ENCODE measurements at regions not wholly inside any gene's neighbourhood (a gene's known extent, or its start where the extent isn't known, plus 50 kb on each side); places are given as distances from the start of the nearest gene placed in this dataset.

DNA sequence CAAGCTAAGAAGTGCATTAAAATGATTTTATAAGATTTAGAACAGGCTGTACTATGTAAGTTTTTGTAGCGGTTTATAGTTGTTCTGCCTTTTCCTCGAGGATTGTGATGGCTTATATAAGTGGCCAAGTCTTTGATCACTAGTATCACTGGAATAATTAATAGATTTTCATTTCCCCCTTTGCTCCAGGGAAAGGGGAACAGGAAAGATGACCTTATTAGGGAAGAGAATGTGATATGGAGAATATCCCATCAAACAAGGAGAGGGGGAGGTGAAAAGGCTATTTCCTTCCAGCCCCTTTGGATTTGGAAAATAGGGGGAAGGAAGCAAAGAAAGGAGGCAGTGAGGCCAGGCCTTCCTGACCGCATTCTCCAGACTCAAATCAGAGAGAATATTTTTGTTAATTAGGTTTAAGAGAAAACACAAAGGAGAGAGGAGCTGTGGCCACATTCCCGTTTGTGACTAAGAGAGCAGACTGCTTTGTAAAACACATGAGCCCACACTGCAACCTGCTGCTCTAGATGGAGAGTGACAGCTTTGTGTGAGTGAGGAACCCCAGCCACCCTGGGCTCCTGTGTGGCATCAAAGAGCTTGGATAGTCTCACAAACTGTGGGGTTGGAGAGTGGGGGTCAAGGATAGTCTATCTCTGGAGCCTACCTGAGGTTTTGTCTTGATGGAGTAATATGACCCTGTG lies 359.5 kb downstream of the DTWD2 start:
- intact Hi-C loops (cut with DNase I) = no loop called here
- no peaks in the 10 kb centered on the region for H3K36me3 ChIP-seq (ENCODE audit: control insufficient read depth in 1 of 2, insufficient read depth in 2 of 2, low read length in 1 of 2)
- no peaks in the 10 kb centered on the region for H3K9me3 ChIP-seq (ENCODE audit: control insufficient read depth, low read length)
- H3K27ac ChIP-seq (ENCODE audit: low read depth in 1 of 2, low read length in 2 of 2) = no peak overlapping the region
- no peaks in the 10 kb centered on the region for H3K4me1 ChIP-seq (ENCODE audit: control insufficient read depth in 1 of 2, insufficient read depth in 2 of 2, low read length in 2 of 2)
- no peaks in the 10 kb centered on the region for H3K27me3 ChIP-seq (ENCODE audit: control insufficient read depth in 1 of 2, insufficient read depth in 2 of 2, low read length in 1 of 2)
- ATAC-seq (ENCODE audit: low FRiP score) (no peak), DNase-seq (no peak)
- no peak overlapping the region for H3K4me3 ChIP-seq (ENCODE audit: low read length in 2 of 2)
- WGBS, 2 donors = 55% methylated on average over 4 of the region's 4 CpGs

DNA sequence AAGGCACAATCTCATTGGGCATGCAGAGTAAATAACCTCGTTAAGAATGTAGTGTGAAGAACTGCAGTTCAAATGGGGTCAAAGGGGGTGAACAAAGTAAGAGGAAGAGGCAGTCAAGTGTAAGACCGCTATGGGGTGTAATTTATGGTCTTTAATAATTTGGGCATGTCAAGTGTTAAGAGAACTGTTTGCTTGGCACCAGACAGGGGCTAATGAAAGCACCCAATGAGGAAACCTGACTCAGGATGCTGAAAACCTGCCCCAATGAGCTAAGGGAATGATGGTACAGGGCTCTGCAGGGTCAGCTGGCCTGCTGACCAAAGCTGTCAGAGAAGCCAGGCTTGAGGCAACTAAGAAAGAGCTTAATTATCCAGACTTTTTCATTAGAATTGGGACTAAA lies 368.1 kb downstream of the DTWD2 start:
- Histone ChIP-seq H3K36me3 (ENCODE audit: control insufficient read depth in 1 of 2, insufficient read depth in 2 of 2, low read length in 1 of 2) (no peaks in the 10 kb centered on the region), H3K27ac (ENCODE audit: low read depth in 1 of 2, low read length in 2 of 2) (no peak overlapping the region), H3K27me3 (ENCODE audit: control insufficient read depth in 1 of 2, insufficient read depth in 2 of 2, low read length in 1 of 2) (no peaks in the 10 kb centered on the region), H3K4me3 (ENCODE audit: low read length in 2 of 2) (no peak overlapping the region), H3K4me1 (ENCODE audit: control insufficient read depth in 1 of 2, insufficient read depth in 2 of 2, low read length in 2 of 2) (peaks cover 0 to 5% of the 10 kb centered on the region in 2 donors), H3K9me3 (ENCODE audit: control insufficient read depth, low read length) (no peaks in the 10 kb centered on the region)
- WGBS, 2 donors = 54 to 69% methylated on average over 2 of the region's 2 CpGs
- DNase-seq = no peak
- intact Hi-C loops (cut with DNase I) = no loop called here
- ATAC-seq (ENCODE audit: low FRiP score) = no peak

DNA sequence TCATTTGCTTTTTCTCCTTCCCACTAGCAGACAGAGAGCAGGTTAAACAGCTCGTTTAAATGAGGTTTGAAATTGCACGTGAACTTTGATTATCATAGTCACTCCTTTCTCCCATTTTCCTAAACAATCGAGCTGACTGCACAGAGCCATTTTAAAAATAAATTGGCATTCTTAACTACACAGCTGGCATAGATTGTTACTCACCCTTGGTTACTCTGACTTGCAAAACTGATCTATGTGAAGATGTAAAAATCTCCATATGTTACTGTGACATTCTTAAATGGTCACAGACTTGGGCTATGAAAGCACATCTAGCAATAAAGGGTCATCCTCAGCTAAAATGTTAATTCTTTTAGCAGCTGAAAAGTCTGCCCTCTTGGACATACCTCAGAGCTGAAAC lies 368.5 kb downstream of the DTWD2 start:
- Histone ChIP-seq H3K27me3 (ENCODE audit: control insufficient read depth in 1 of 2, insufficient read depth in 2 of 2, low read length in 1 of 2) (no peaks in the 10 kb centered on the region), H3K9me3 (ENCODE audit: control insufficient read depth, low read length) (no peaks in the 10 kb centered on the region), H3K27ac (ENCODE audit: low read depth in 1 of 2, low read length in 2 of 2) (no peak overlapping the region), H3K4me3 (ENCODE audit: low read length in 2 of 2) (no peak overlapping the region), H3K36me3 (ENCODE audit: control insufficient read depth in 1 of 2, insufficient read depth in 2 of 2, low read length in 1 of 2) (no peaks in the 10 kb centered on the region), H3K4me1 (ENCODE audit: control insufficient read depth in 1 of 2, insufficient read depth in 2 of 2, low read length in 2 of 2) (peaks cover 0 to 5% of the 10 kb centered on the region in 2 donors)
- WGBS, 2 donors = 61 to 68% methylated on average over 3 of the region's 3 CpGs
- intact Hi-C loops (cut with DNase I) = no loop called here
- DNase-seq (no peak), ATAC-seq (ENCODE audit: low FRiP score) (no peak)

DNA sequence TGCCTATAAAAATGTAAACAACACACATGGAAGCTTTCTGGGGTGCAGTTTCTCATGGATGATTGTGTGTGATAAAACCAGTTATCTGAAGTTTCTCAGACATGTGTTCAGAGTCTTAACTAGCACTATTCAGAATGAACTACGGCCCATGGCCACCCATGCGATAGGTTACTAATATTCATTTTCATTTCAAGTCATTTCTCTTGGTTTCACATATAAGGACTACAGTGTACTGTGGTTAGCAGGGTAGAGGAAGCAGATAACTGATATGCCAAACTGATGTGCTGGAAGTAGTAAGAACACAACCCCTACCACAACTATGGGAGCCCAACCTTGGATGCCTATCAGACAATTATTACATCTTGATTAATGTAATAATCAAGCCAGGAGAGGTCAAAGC lies 372.1 kb downstream of the DTWD2 start:
- Histone ChIP-seq H3K4me1 (ENCODE audit: control insufficient read depth in 1 of 2, insufficient read depth in 2 of 2, low read length in 2 of 2) (peaks cover 0 to 5% of the 10 kb centered on the region in 2 donors), H3K4me3 (ENCODE audit: low read length in 2 of 2) (no peak overlapping the region), H3K9me3 (ENCODE audit: control insufficient read depth, low read length) (no peaks in the 10 kb centered on the region), H3K27me3 (ENCODE audit: control insufficient read depth in 1 of 2, insufficient read depth in 2 of 2, low read length in 1 of 2) (no peaks in the 10 kb centered on the region), H3K36me3 (ENCODE audit: control insufficient read depth in 1 of 2, insufficient read depth in 2 of 2, low read length in 1 of 2) (no peaks in the 10 kb centered on the region), H3K27ac (ENCODE audit: low read depth in 1 of 2, low read length in 2 of 2) (no peak overlapping the region)
- DNase-seq (no peak), ATAC-seq (ENCODE audit: low FRiP score) (no peak)
- intact Hi-C loops (cut with DNase I) = no loop called here
- WGBS, 2 donors = 50 to 97% methylated on average over 2 of the region's 2 CpGs

DNA sequence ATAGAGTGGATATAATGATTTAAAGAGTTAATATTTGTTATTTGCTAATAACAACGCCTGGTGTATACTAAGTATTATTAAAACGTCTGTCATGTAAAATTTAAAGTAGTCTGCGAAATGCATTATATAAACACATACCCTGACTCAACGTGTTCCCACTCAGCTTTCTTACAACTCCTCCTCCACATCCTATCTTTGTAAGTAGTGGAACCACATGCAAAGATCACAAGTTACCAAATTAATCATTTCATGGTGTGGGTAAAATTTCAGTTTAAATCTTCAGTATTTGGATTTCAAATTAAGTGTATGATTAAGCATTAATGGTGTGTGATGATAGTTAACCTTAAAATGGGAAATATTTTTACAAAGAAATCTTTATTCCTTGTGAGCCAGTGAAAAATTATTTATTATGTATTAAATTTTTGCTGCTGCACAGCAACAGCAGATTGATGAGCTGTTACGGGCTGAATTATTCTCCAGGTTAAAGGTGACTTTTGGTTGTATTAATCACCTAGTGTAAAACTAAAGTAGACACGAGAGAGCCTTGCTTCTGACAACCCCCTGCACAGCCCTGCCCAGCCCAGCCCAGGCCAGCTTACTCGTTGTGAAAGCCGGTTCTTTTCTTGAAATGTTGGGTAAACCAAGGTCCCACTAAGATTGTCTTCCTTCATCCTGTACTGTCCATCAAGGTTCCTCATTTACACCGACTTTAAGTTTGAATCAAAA lies 373.5 kb downstream of the DTWD2 start:
- Histone ChIP-seq H3K27me3 (ENCODE audit: control insufficient read depth in 1 of 2, insufficient read depth in 2 of 2, low read length in 1 of 2) (no peaks in the 10 kb centered on the region), H3K4me1 (ENCODE audit: control insufficient read depth in 1 of 2, insufficient read depth in 2 of 2, low read length in 2 of 2) (no peaks in the 10 kb centered on the region), H3K9me3 (ENCODE audit: control insufficient read depth, low read length) (no peaks in the 10 kb centered on the region), H3K4me3 (ENCODE audit: low read length in 2 of 2) (no peak overlapping the region), H3K36me3 (ENCODE audit: control insufficient read depth in 1 of 2, insufficient read depth in 2 of 2, low read length in 1 of 2) (no peaks in the 10 kb centered on the region), H3K27ac (ENCODE audit: low read depth in 1 of 2, low read length in 2 of 2) (no peak overlapping the region)
- ATAC-seq (ENCODE audit: low FRiP score) (no peak), DNase-seq (no peak)
- 39 to 48% methylated on average over 9 of the region's 9 CpGs for WGBS, 2 donors
- intact Hi-C loops (cut with DNase I) = no loop called here

DNA sequence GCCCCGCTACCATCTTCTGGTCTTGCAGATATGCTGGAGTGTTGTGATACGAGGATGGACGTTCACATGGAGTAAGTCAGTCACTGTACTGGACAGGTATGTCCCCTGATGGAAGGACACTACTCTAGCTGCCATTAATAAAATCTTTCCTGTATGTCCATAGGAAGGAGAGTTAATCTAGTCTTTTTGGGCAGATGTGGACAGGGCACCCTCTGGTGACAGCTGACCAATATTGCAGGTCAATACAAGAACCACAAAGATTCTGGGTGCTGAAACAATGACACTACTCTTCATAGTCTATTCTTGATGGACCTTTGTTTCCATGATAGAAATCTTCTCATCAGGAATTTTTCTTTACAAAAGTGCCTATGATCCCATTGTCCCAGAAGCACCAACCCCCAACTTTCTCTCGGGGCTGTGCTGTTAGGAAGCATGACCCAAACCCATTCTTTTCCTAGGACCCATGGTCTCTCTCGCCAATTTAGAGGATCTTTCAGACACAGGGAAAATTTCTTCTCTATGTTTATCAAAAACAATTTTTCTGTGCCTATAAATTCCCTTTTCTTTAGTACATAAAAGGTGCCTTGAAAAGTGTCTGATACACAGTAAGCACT lies 376.9 kb downstream of the DTWD2 start:
- intact Hi-C loops (cut with DNase I) = no loop called here
- ATAC-seq (ENCODE audit: low FRiP score) = no peak
- Histone ChIP-seq H3K9me3 (ENCODE audit: control insufficient read depth, low read length) (no peaks in the 10 kb centered on the region), H3K4me3 (ENCODE audit: low read length in 2 of 2) (no peak overlapping the region), H3K27me3 (ENCODE audit: control insufficient read depth in 1 of 2, insufficient read depth in 2 of 2, low read length in 1 of 2) (no peaks in the 10 kb centered on the region), H3K36me3 (ENCODE audit: control insufficient read depth in 1 of 2, insufficient read depth in 2 of 2, low read length in 1 of 2) (no peaks in the 10 kb centered on the region), H3K4me1 (ENCODE audit: control insufficient read depth in 1 of 2, insufficient read depth in 2 of 2, low read length in 2 of 2) (peaks cover 0 to 2% of the 10 kb centered on the region in 2 donors), H3K27ac (ENCODE audit: low read depth in 1 of 2, low read length in 2 of 2) (no peak overlapping the region)
- no peak for DNase-seq
- 90 to 91% methylated on average over 5 of the region's 5 CpGs for WGBS, 2 donors

DNA sequence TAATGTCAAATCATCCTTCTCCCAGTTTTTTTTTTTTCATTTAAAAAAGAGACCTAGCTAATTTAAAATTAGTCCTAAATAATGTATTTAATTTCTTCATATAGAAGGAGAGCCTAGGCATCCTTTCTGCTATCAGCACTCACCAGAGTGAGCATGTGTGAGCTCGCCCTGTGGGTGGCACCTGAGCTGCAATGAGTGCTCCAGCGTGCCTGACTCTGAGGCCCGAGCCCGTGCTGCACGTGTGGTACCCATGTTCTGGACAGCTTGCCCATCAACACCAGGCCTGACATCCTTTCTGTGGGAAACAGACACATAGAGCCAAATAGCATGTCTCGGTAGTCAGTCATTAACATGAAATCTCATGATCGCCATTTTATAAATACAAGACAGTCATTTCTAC lies 381.4 kb downstream of the DTWD2 start:
- WGBS, 2 donors = 75 to 77% methylated on average over 7 of the region's 7 CpGs
- ATAC-seq (ENCODE audit: low FRiP score) (no peak), DNase-seq (no peak)
- H3K27me3 ChIP-seq (ENCODE audit: control insufficient read depth in 1 of 2, insufficient read depth in 2 of 2, low read length in 1 of 2) = no peaks in the 10 kb centered on the region
- intact Hi-C loops (cut with DNase I) = no loop called here
- no peak overlapping the region for H3K27ac ChIP-seq (ENCODE audit: low read depth in 1 of 2, low read length in 2 of 2)
- peaks cover 0 to 2% of the 10 kb centered on the region in 2 donors for H3K4me1 ChIP-seq (ENCODE audit: control insufficient read depth in 1 of 2, insufficient read depth in 2 of 2, low read length in 2 of 2)
- H3K36me3 ChIP-seq (ENCODE audit: control insufficient read depth in 1 of 2, insufficient read depth in 2 of 2, low read length in 1 of 2) = no peaks in the 10 kb centered on the region
- H3K9me3 ChIP-seq (ENCODE audit: control insufficient read depth, low read length) = no peaks in the 10 kb centered on the region
- no peak overlapping the region for H3K4me3 ChIP-seq (ENCODE audit: low read length in 2 of 2)

DNA sequence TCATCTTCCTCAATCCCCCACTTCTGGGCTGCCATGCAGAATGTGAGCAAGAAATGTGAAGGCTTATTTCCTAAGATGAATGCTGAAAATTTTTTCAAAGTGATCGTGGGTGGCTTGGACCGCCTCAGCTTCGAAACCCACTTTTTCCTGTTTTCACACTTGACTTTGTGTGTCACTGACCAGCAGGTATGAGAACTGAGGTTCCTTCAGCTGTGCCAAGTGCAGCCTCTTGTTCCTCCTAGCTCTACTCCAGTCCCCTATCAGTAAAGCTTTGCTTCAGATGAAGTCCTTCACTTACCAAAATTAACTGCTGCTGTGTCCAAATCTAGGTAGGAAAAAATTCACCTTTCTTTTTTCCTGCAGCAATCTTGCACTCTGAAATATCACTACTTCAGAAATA lies 382.6 kb downstream of the DTWD2 start:
- no peak for ATAC-seq (ENCODE audit: low FRiP score)
- Histone ChIP-seq H3K4me3 (ENCODE audit: low read length in 2 of 2) (no peak overlapping the region), H3K36me3 (ENCODE audit: control insufficient read depth in 1 of 2, insufficient read depth in 2 of 2, low read length in 1 of 2) (no peaks in the 10 kb centered on the region), H3K27ac (ENCODE audit: low read depth in 1 of 2, low read length in 2 of 2) (no peak overlapping the region), H3K27me3 (ENCODE audit: control insufficient read depth in 1 of 2, insufficient read depth in 2 of 2, low read length in 1 of 2) (no peaks in the 10 kb centered on the region), H3K4me1 (ENCODE audit: control insufficient read depth in 1 of 2, insufficient read depth in 2 of 2, low read length in 2 of 2) (peaks cover 0 to 2% of the 10 kb centered on the region in 2 donors), H3K9me3 (ENCODE audit: control insufficient read depth, low read length) (no peaks in the 10 kb centered on the region)
- intact Hi-C loops (cut with DNase I) = no loop called here
- DNase-seq = no peak
- WGBS, 2 donors = 81 to 88% methylated on average over 3 of the region's 3 CpGs

DNA sequence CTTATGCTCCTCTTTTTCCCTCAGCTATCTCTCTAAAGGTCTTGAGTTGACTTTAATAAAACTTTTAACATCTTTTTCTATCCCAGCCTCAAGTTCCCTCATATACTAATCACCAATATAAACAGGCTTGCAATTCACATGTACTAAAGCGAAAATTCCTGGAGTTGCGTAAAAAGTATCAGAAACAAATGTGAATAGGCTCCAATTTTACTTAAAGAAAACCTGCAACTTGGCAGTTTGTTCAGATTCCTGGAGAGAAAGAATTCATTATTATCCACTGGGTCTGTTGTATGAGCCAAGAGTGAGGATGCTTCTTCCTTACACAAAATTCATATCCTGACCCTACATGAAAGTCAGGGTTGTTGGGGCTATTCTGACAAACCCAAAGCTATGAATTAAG lies 384.2 kb downstream of the DTWD2 start:
- Histone ChIP-seq H3K36me3 (ENCODE audit: control insufficient read depth in 1 of 2, insufficient read depth in 2 of 2, low read length in 1 of 2) (no peaks in the 10 kb centered on the region), H3K4me3 (ENCODE audit: low read length in 2 of 2) (no peak overlapping the region), H3K9me3 (ENCODE audit: control insufficient read depth, low read length) (no peaks in the 10 kb centered on the region), H3K27ac (ENCODE audit: low read depth in 1 of 2, low read length in 2 of 2) (no peak overlapping the region), H3K27me3 (ENCODE audit: control insufficient read depth in 1 of 2, insufficient read depth in 2 of 2, low read length in 1 of 2) (no peaks in the 10 kb centered on the region), H3K4me1 (ENCODE audit: control insufficient read depth in 1 of 2, insufficient read depth in 2 of 2, low read length in 2 of 2) (peaks cover 0 to 2% of the 10 kb centered on the region in 2 donors)
- 70 to 73% methylated on average over 2 of the region's 2 CpGs for WGBS, 2 donors
- no peak for ATAC-seq (ENCODE audit: low FRiP score)
- DNase-seq = no peak
- intact Hi-C loops (cut with DNase I) = no loop called here

Measured in aorta (tissue), 5 donors.